DMS153 (cell line): ENCODE measurements at regions not wholly inside any gene's neighbourhood (a gene's known extent, or its start where the extent isn't known, plus 50 kb on each side); places are given as distances from the start of the nearest gene placed in this dataset.

Experiments used
- DNase-seq: peaks from one replicate; lab custom pipeline; 2025; lab: John Stamatoyannopoulos, UW

DNA sequence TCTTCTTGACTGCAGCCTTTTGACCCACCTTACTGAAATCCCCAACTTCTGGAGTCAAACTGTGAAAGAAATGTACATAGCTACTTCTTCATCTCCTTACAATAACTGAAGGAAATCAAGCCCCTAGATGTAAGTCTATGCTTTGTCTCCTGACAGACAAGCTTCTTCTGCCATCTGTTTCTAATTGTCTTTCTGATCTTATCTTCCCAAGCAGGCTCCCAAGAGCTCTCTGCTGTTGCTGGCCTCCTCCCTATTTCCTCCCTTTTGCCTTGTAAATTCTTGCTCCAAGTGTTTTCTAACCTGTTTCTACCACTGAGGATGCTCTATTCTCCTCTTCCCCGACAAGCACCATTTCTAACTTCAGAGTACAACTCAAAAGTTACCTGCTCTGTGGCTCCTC, 77.4 kb upstream of the OSR1 start:
- no peak for DNase-seq

DNA sequence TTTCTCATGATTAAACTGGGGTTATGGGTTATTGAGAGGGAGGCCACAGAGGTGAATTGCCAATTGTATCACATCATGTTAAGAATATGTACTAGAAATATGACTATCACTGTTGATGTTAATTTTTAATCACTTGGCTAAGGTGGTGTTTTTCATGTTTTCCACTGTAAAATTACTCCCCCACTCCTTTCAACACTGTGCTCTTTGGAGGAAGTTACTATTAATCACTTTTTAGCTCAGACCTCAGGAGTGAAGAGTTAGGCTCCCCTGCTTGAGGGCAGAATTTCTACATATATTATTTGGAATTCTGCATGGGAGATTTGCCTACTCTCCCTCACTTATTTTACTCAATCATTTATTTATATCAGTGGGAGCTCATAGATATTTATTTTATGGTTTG, 76.0 kb upstream of the OSR1 start:
- no peak for DNase-seq

DNA sequence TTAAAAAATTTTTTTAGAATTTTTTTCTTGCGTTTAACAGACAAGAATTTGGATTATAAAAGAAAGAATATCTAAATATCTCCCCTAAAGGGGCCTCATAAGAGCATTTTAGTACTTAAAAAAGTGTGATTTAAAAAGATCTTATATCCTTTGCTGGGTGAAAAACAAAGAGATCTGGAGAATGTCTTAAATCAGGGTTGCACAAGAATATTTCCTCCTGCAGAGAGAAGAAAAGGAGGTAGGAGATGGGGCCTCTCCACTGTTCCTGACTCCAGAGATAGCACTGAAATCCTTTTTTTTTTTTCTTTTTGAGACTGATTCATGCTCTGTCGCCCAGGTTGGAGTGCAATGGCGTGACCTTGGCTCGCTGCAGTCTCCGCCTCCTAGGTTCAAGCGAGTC, 68.5 kb upstream of the OSR1 start:
- DNase-seq: no peak

DNA sequence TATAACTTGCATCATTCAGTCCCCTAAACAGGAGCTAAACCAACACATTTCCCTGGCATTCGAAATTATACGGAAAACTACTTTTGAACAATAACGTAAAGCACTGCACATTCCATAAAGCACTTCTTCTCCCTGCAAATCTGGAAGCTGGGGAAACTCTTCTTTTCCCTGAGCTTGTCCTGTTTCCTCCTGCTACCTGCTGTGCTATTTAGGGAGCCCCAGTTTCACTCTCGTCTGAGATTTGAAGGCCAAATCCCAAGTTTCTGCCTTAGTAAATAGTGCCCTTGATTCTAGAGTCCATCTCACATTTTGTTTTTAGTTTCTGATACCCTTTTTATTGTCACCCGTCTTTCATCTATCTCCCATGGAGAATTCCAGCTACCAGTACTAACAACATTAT, 67.7 kb upstream of the OSR1 start:
- DNase-seq: no peak

DNA sequence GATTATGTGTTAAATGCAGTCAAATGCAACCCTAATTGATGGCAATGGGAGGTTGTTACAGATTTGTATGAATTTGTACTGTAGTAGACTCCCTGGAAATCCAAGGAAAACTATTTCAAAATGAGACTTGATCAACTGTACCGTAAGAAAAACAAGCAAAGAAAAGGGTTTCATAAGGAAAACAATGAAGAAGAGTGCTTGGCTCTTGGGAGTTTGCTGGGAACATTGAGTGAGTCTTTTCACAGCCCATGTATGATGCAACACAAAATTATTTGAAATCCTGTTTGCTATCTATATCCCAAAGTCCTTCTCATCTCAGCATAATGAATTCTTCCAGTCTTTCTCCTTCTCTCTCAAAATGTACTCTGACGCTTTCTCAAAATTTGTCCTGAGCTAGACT, 67.0 kb upstream of the OSR1 start:
- DNase-seq: no peak

DNA sequence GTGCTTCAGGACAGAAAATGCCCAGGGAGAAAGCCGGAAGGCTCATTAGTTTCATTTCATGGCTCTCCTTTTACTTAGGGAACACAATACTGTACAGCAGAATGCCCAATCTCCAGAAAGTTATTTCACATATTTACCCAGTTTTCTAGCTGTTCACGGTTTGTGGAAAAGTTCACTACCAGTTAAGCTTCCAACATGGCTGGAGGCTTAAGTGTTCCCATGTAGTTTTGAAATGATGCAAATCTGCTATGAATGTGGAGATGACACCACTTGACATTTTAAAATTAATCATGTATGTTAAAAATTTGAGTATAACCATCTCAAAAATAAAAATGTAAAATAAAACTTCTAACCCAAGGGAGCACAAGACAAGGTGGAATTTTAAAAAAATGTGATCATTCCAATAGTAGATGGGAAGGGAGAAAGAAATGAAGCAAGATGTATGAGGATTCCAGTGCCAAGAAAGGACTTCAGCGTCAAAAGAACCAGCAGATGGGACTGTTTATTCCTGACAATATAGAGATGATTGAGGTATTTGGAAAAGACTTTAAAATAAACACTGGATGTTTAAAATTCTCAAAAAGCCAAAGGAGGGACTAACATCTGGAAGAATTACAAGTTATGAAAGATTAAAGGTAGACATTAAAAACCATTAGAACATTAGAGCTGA, 60.9 kb upstream of the OSR1 start:
- DNase-seq: no peak

DNA sequence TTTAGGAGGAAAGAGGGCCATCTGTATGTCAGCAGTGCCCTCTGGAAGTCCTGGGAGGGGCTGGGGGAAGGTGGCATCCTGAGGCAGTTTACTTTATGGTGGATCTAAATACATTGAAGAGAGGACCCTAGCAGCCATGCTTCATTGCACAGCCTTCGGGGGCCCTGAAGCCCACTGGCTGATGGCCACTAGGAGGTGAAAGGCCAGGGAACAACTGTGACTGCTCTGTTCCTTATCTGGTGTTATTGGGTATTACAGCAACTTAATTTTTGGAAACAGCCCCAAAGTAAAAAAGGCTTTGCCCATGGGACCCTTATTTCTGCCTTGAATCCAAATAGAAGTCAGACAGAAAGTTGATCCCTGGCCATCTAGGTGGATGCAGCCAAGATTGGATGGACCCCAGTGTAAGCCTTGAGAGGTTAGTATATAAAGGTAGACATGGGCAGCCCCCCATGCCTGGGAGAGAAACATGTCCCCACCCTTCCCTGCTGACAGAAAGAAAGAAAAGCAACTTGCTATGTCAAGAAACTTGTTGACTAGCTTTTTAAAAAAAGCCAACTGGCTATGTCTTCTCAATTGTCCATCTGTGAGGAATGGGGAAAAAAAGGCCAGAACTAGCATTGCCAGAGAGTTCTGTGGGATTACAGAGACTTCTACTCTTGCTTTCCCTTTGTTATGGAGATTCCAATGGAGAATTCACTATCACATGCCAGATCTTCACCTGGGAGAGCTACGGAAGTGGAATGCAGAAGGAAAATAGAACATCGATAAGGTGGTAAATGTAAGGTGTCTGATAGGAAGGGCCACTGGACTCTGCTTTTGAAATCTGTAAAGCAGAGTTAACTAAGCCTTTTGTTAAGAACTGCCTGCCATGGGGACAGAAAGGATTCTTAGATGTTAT, 58.6 kb upstream of the OSR1 start:
- no peak for DNase-seq

DNA sequence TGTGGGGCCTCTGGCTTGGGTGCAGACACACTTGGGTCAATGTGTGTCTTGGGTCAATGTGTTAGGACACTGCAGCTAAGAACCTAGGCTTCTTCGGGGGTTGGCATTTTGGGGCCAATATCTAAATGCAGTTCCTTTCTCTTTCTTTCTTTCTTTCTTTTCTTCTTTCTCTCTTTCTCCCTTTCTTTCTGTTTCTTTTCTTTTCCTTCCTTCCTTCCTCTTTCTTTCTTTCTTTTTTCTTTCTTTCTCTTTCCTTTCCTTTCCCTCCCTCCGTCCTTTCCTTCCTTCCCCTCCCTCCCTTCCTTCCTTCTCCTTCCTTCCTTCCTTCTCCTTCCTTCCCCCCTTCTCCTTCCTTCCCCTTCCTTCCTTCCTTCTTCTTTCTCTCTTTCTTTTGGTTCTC, 57.7 kb upstream of the OSR1 start:
- DNase-seq: no peak

DNA sequence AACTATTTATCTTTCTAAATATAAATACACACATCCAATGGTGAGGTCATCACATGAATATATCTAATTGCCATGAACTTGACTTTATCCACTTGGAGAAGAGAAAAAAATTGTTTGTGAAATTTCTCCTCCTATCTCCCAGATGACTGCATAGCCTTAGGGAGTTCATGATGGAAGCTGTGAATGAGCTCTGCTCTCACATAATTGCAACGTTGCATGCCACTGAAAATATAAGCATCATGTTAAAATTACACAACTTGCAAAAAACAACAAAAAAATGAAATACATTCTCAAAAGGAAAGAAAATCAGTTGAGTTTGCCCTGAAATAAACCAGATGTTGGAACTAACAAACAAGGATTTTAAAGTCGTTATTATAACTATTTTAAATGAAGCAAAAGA, 50.6 kb upstream of the OSR1 start:
- DNase-seq: no peak

DNA sequence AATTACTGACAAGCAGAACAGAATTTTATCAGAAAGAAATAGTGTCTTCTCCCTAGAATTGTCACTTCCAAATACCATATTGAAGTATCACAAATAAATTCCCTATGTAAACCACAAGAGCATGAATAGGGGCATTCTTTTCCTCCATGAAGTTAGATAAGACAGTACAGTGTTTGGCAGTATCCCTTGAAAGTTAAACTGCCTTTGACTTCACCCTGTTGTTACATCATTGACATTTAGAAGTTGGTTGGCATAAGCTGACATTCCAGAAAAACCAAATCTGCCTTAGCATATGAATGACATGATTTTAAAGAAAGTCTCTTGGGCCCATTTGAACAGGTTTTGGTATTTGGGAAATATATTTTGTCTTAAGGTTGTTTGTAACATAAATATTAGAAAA, 50.2 kb upstream of the OSR1 start:
- no peak for DNase-seq
